CD14-positive monocyte (primary cell): ENCODE measurements at regions not wholly inside any gene's neighbourhood (a gene's known extent, or its start where the extent isn't known, plus 50 kb on each side); places are given as distances from the start of the nearest gene placed in this dataset.

Experiments used
- DNase-seq, 3 donors: peaks; one replicate each; pipeline ENCODE4 v3.0.0-alpha.2; 2011 to 2022
- H2AFZ ChIP-seq: 2 replicates; pipeline ENCODE4 v1.6.0; 2012; ENCODE audit warnings: mild to moderate bottlenecking, low read depth, low read length, inconsistent platforms; ENCODE audit not compliant: insufficient read depth, poor library complexity, severe bottlenecking
- H3K27ac ChIP-seq, 2 donors: 1 replicate in 1 of 2; 2 replicates in 1 of 2; pipeline ENCODE4 v1.5.1; 2012 to 2013; ENCODE audit warnings: low read length in 2 of 2, control low read depth in 1 of 2, inconsistent platforms in 1 of 2, low read depth in 1 of 2, mild to moderate bottlenecking in 1 of 2
- H3K27me3 ChIP-seq, 2 donors: one replicate each; pipeline versions ENCODE4 v1.6.0 to v1.6.1; 2011 to 2013; ENCODE audit warnings: low read length in 2 of 2; ENCODE audit not compliant: control insufficient read depth in 2 of 2, insufficient read depth in 2 of 2
- H3K36me3 ChIP-seq, 2 donors: replicated peaks in 1 of 2; 1 replicate in 1 of 2; 2 replicates in 1 of 2; pipeline versions ENCODE4 v1.5.1 to v1.6.1; 2012 to 2013; ENCODE audit warnings: low read length in 2 of 2, control low read depth in 1 of 2, inconsistent platforms in 1 of 2, mild to moderate bottlenecking in 1 of 2; ENCODE audit not compliant: insufficient read depth in 2 of 2, control insufficient read depth in 1 of 2
- H3K4me1 ChIP-seq, 2 donors: 1 replicate in 1 of 2; 2 replicates in 1 of 2; pipeline versions ENCODE4 v1.5.1 to v1.6.1; 2012 to 2013; ENCODE audit warnings: low read length in 2 of 2, control low read depth in 1 of 2, inconsistent platforms in 1 of 2, mild to moderate bottlenecking in 1 of 2, moderate library complexity in 1 of 2; ENCODE audit not compliant: insufficient read depth in 2 of 2, control insufficient read depth in 1 of 2
- H3K4me2 ChIP-seq: replicated peaks from 2 replicates; pipeline ENCODE3; 2012; ENCODE audit warnings: low read length, moderate library complexity, mild to moderate bottlenecking; ENCODE audit not compliant: poor library complexity, severe bottlenecking; ENCODE audit errors: extremely low read depth
- H3K4me3 ChIP-seq, 3 experiments: fragments of 200-600 bp in 1 of 3; sonication (generic) in 1 of 3; replicated peaks in 1 of 3; 1 replicate in 2 of 3; 2 replicates in 1 of 3; pipeline ENCODE4 v1.5.1; 2011 to 2013; ENCODE audit warnings: low read length in 3 of 3, mild to moderate bottlenecking in 3 of 3, control low read depth in 2 of 3, low read depth in 2 of 3, inconsistent platforms in 1 of 3, moderate library complexity in 1 of 3
- H3K79me2 ChIP-seq: 2 replicates; pipeline ENCODE4 v1.6.0; 2012; ENCODE audit warnings: mild to moderate bottlenecking, control low read depth, inconsistent platforms, low read length, moderate library complexity; ENCODE audit not compliant: insufficient read depth
- H3K9ac ChIP-seq: 2 replicates; pipeline ENCODE4 v1.6.0; 2017; ENCODE audit warnings: low read length, mild to moderate bottlenecking; ENCODE audit not compliant: insufficient read depth, poor library complexity, severe bottlenecking
- H3K9me3 ChIP-seq, 2 donors: replicated peaks in 1 of 2; 1 replicate in 1 of 2; 2 replicates in 1 of 2; pipeline versions ENCODE4 v1.5.1 to v1.6.1; 2012 to 2013; ENCODE audit warnings: low read length in 2 of 2, control low read depth in 1 of 2; ENCODE audit not compliant: control insufficient read depth in 1 of 2, insufficient read depth in 1 of 2
- H4K20me1 ChIP-seq: 2 replicates; pipeline ENCODE4 v1.6.0; 2012; ENCODE audit warnings: mild to moderate bottlenecking, low read length, control low read depth, moderate library complexity; ENCODE audit not compliant: insufficient read depth
- H3K27ac Mint-ChIP-seq, 7 donors: one replicate each; pipeline ENCODE4 v1.8.0; 2020; ENCODE audit warnings: mild to moderate bottlenecking in 7 of 7, mixed read lengths in 7 of 7, moderate library complexity in 6 of 7, inconsistent platforms in 2 of 7
- H3K27me3 Mint-ChIP-seq, 3 donors: one replicate each; pipeline ENCODE4 v1.8.0; 2021 to 2022; ENCODE audit warnings: low read depth in 3 of 3, mild to moderate bottlenecking in 3 of 3, mixed read lengths in 3 of 3, moderate library complexity in 3 of 3, inconsistent platforms in 1 of 3
- H3K36me3 Mint-ChIP-seq, 2 donors: one replicate each; pipeline ENCODE4 v1.8.0; 2020; ENCODE audit warnings: mixed read lengths in 2 of 2, inconsistent platforms in 1 of 2, mild to moderate bottlenecking in 1 of 2
- H3K4me1 Mint-ChIP-seq: one replicate; pipeline ENCODE4 v1.8.0; 2020; ENCODE audit warnings: mild to moderate bottlenecking, mixed read lengths
- H3K4me3 Mint-ChIP-seq, 2 donors: one replicate each; pipeline ENCODE4 v1.8.0; 2020; ENCODE audit warnings: mild to moderate bottlenecking in 2 of 2, mixed read lengths in 2 of 2, moderate library complexity in 1 of 2
- H3K9me3 Mint-ChIP-seq, 7 donors: one replicate each; pipeline ENCODE4 v1.8.0; 2020 to 2022; ENCODE audit warnings: mixed read lengths in 7 of 7, mild to moderate bottlenecking in 6 of 7, moderate library complexity in 6 of 7, inconsistent platforms in 2 of 7
- CTCF ChIP-seq: fragments of 200-600 bp; IDR thresholded peaks from one replicate; pipeline ENCODE4 v1.8.0; 2022; ENCODE audit warnings: antibody characterized with exemption, mild to moderate bottlenecking
- WGBS: methylation state at CpG from one replicate; pipeline ENCODE4 v1.1.5; 2013; ENCODE audit warnings: missing lambda C conversion rate; ENCODE audit not compliant: insufficient coverage; 5-methylcytosine and 5-hydroxymethylcytosine counted together
- intact Hi-C, 2 donors: fragments of 100-400 bp; cut with micrococcal nuclease; formaldehyde crosslinking; loops; one replicate each; pipeline versions ENCODE4 v1.15.0 to v1.15.1; 2023

- Histone ChIP-seq H3K9ac (no peak overlapping the region), H2AFZ (no peak overlapping the region), H3K4me3 (no peak overlapping the region), H3K9me3 (peaks cover 0 to 5% of the 10 kb centered on the region in 2 donors), H3K27me3 (no peaks in the 10 kb centered on the region), H3K79me2 (no peaks in the 10 kb centered on the region), H4K20me1 (no peaks in the 10 kb centered on the region), H3K4me1 (no peaks in the 10 kb centered on the region), H3K36me3 (no peaks in the 10 kb centered on the region), H3K4me2 (no peak overlapping the region), H3K27ac (no peak overlapping the region)
- H3K36me3 Mint-ChIP-seq: no peaks in the 10 kb centered on the region
- no peak overlapping the region for H3K4me3 Mint-ChIP-seq
- TF ChIP-seq CTCF: no peak
- no peaks in the 10 kb centered on the region for H3K4me1 Mint-ChIP-seq
- WGBS: no CpG with 5 or more reads among the region's 2 CpGs
- H3K27ac Mint-ChIP-seq: no peak overlapping the region
- no peak for DNase-seq
- intact Hi-C loops: no loop called here
- peaks cover 0 to 1% (median 0%) of the 10 kb centered on the region in 3 donors for H3K27me3 Mint-ChIP-seq
- peaks cover 0 to 13% (median 0%) of the 10 kb centered on the region in 7 donors for H3K9me3 Mint-ChIP-seq
Observed at GRCh38 chr14:28240909-28241308, 525.7 kb upstream of the FOXG1 start.

DNA sequence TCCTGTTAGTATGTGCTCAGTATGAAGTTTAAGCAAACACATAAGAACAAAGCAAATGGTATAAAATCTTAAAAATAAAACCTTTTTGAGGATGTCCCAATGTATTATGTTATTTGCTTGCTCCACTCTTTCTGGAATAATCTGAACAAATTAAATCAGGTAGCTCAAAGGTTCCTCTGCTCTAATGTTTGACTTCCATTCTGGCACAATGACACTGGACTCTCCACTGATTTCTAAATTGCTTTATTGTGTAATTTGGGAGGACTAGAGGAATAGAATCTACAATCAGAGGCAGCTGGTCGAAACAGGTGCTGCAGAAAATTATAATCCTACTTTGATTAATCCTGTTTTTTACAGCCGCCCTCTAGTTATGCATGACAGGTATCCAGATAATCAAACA is 523.7 kb upstream of the FOXG1 start:
- H3K27me3 Mint-ChIP-seq: peaks cover 0 to 2% (median 0%) of the 10 kb centered on the region in 3 donors
- Histone ChIP-seq H3K27ac (no peak overlapping the region), H3K4me3 (no peak overlapping the region), H2AFZ (no peak overlapping the region), H3K4me1 (no peaks in the 10 kb centered on the region), H3K79me2 (no peaks in the 10 kb centered on the region), H3K36me3 (no peaks in the 10 kb centered on the region), H4K20me1 (no peaks in the 10 kb centered on the region), H3K27me3 (no peaks in the 10 kb centered on the region), H3K9ac (no peak overlapping the region), H3K9me3 (peaks cover 0 to 5% of the 10 kb centered on the region in 2 donors), H3K4me2 (no peak overlapping the region)
- H3K4me3 Mint-ChIP-seq: no peak overlapping the region
- no peak overlapping the region for H3K27ac Mint-ChIP-seq
- no peak for TF ChIP-seq CTCF
- no peak for DNase-seq
- intact Hi-C loops: no loop called here
- H3K4me1 Mint-ChIP-seq: no peaks in the 10 kb centered on the region
- WGBS: no CpG with 5 or more reads among the region's 2 CpGs
- no peaks in the 10 kb centered on the region for H3K36me3 Mint-ChIP-seq
- H3K9me3 Mint-ChIP-seq: peaks cover 0 to 14% (median 0%) of the 10 kb centered on the region in 7 donors
